GM10248 (cell line): ENCODE measurements at regions not wholly inside any gene's neighbourhood (a gene's known extent, or its start where the extent isn't known, plus 50 kb on each side); places are given as distances from the start of the nearest gene placed in this dataset.

Experiments
- CTCF ChIA-PET: fragments of 300-600 bp; sonication (Branson Sonifier 250); formaldehyde crosslinking; extraction: SDS; loops from one replicate; lab custom pipeline; 2021; ENCODE audit warnings: antibody characterized with exemption; lab: Yijun Ruan, JAX
- POLR2A ChIA-PET: fragments of 350-650 bp; sonication (Branson Sonifier 250); formaldehyde crosslinking; extraction: SDS; loops from one replicate; lab custom pipeline; 2020; ENCODE audit warnings: antibody characterized with exemption; lab: Yijun Ruan, JAX
- DNase-seq: peaks from one replicate; pipeline ENCODE4 v3.0.0; 2012; ENCODE audit errors: extremely low spot score
- CTCF ChIP-seq: IDR thresholded peaks from 2 replicates; pipeline ENCODE4 v1.5.1; 2012; ENCODE audit warnings: mild to moderate bottlenecking, low read depth; ENCODE audit errors: extremely low read depth, missing control alignments, control extremely low read depth

DNA sequence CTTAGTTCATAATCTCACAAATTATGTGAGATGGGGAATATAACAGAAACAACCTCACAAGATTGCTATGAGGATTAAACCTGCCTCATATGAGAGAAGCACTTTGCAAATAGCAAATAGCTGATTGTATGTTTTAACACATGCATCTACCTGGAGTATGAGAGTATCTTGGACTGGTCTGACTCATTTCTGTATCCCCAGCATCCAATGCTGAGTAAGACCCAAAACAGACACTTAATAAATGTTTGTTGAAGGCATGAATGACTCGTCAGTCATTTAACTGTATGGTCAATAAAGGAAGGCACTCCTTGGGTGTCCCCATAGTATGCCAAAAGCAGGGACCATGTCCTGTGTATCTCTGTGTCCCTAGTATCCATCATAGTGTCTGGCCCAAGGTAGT, 350.9 kb upstream of the F9 start:
- ChIA-PET CTCF (no interaction called here), POLR2A (no interaction called here)
- no peak for TF ChIP-seq CTCF
- no peak for DNase-seq

- CTCF ChIA-PET: no interaction called here
- no peak for DNase-seq
- POLR2A ChIA-PET: no interaction called here
- TF ChIP-seq CTCF: no peak
Observed at GRCh38 chrX:139178980-139179379, 351.6 kb upstream of the F9 start.

- no peak for DNase-seq
- ChIA-PET POLR2A (no interaction called here), CTCF (interaction anchor here (1.0 kb wide), 1 partner anchor 21 kb away, joined by 3 read pairs; no protein-coding TSS in a partner anchor)
- TF ChIP-seq CTCF: no peak
Observed at GRCh38 chrX:139172731-139173130, 357.8 kb upstream of the F9 start.

GRCh38 chrX:139170526-139171173, 359.9 kb upstream of the F9 start:
- no peak for TF ChIP-seq CTCF
- DNase-seq: no peak
- ChIA-PET POLR2A (no interaction called here), CTCF (no interaction called here)

DNA sequence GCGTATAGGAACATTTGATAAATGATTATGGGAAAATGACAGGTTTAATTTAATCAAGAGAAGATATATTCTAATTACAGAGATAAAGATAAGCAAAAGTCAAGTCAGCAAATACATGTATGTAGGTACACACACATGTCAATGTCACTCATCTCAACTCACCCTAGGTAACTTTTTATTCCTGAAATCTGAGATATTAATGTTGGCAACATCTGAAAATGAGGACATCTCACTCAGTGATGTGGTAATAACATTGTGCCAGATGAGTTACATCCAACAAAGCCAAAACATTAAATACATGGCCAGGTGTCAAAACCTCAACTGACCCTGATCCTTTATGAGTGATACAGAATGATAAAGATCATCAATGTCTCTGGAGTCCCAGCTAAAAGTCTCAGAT, 363.3 kb upstream of the F9 start:
- TF ChIP-seq CTCF: no peak
- ChIA-PET CTCF (interaction anchor here (0.7 kb wide), 1 partner anchor 12 kb away, joined by 3 read pairs; no protein-coding TSS in a partner anchor), POLR2A (no interaction called here)
- no peak for DNase-seq

GRCh38 chrX:139158256-139158655, 372.3 kb upstream of the F9 start:
- ChIA-PET POLR2A (no interaction called here), CTCF (no interaction called here)
- no peak for DNase-seq
- no peak for TF ChIP-seq CTCF
